Glutamatergic neuron (in vitro differentiated cells): ENCODE measurements at regions not wholly inside any gene's neighbourhood (a gene's known extent, or its start where the extent isn't known, plus 50 kb on each side); places are given as distances from the start of the nearest gene placed in this dataset.

ENCODE experiments used
- DNase-seq: peaks from one replicate; pipeline ENCODE4 v3.0.0; 2022
- H3K27ac Mint-ChIP-seq: one replicate; pipeline ENCODE4 v1.8.0; 2020; ENCODE audit warnings: mild to moderate bottlenecking, mixed read lengths, inconsistent platforms; ENCODE audit not compliant: unreplicated experiment
- H3K27me3 Mint-ChIP-seq: one replicate; pipeline ENCODE4 v1.8.0; 2020; ENCODE audit warnings: mild to moderate bottlenecking, moderate library complexity, mixed read lengths, inconsistent platforms; ENCODE audit not compliant: unreplicated experiment
- H3K36me3 Mint-ChIP-seq: one replicate; pipeline ENCODE4 v1.8.0; 2020; ENCODE audit warnings: mild to moderate bottlenecking, mixed read lengths, inconsistent platforms; ENCODE audit not compliant: unreplicated experiment
- H3K4me1 Mint-ChIP-seq: one replicate; pipeline ENCODE4 v1.8.0; 2020; ENCODE audit warnings: mild to moderate bottlenecking, low read depth, mixed read lengths, inconsistent platforms; ENCODE audit not compliant: unreplicated experiment
- H3K4me3 Mint-ChIP-seq: one replicate; pipeline ENCODE4 v1.8.0; 2020; ENCODE audit warnings: mild to moderate bottlenecking, mixed read lengths, inconsistent platforms; ENCODE audit not compliant: unreplicated experiment
- H3K9me3 Mint-ChIP-seq: one replicate; pipeline ENCODE4 v1.8.0; 2020; ENCODE audit warnings: mild to moderate bottlenecking, moderate library complexity, mixed read lengths, inconsistent platforms; ENCODE audit not compliant: unreplicated experiment
- CTCF ChIP-seq: fragments of 200-600 bp; sonication (generic); IDR thresholded peaks from one replicate; pipeline ENCODE4 v1.5.0; 2021; ENCODE audit not compliant: partially characterized antibody, unreplicated experiment

- no peak for DNase-seq
- no peak for TF ChIP-seq CTCF
- Mint-ChIP-seq H3K4me1 (no peaks in the 10 kb centered on the region), H3K36me3 (no peaks in the 10 kb centered on the region), H3K4me3 (no peak overlapping the region), H3K27me3 (no peaks in the 10 kb centered on the region), H3K9me3 (no peaks in the 10 kb centered on the region), H3K27ac (no peak overlapping the region)
Measured at GRCh38 chr13:80841414-80841813, 500.5 kb upstream of the SPRY2 start.

GRCh38 chr13:80840316-80840976 lies 499.5 kb upstream of the SPRY2 start:
- DNase-seq = no peak
- H3K4me3 Mint-ChIP-seq = no peak overlapping the region
- H3K27me3 Mint-ChIP-seq = no peaks in the 10 kb centered on the region
- no peak overlapping the region for H3K27ac Mint-ChIP-seq
- TF ChIP-seq CTCF = no peak
- peaks cover 4% of the 10 kb centered on the region for H3K36me3 Mint-ChIP-seq
- no peaks in the 10 kb centered on the region for H3K9me3 Mint-ChIP-seq
- no peaks in the 10 kb centered on the region for H3K4me1 Mint-ChIP-seq

GRCh38 chr13:80835902-80836301 lies 495.0 kb upstream of the SPRY2 start:
- TF ChIP-seq CTCF = no peak
- peaks cover 3% of the 10 kb centered on the region for H3K9me3 Mint-ChIP-seq
- no peak for DNase-seq
- H3K36me3 Mint-ChIP-seq = peaks cover 10% of the 10 kb centered on the region
- H3K4me3 Mint-ChIP-seq = no peak overlapping the region
- H3K27me3 Mint-ChIP-seq = no peaks in the 10 kb centered on the region
- H3K27ac Mint-ChIP-seq = no peak overlapping the region
- no peaks in the 10 kb centered on the region for H3K4me1 Mint-ChIP-seq

GRCh38 chr13:80830431-80830830 lies 489.5 kb upstream of the SPRY2 start:
- Mint-ChIP-seq H3K9me3 (peaks cover 3% of the 10 kb centered on the region), H3K36me3 (peaks cover 6% of the 10 kb centered on the region), H3K27ac (no peak overlapping the region), H3K4me1 (no peaks in the 10 kb centered on the region), H3K27me3 (no peaks in the 10 kb centered on the region), H3K4me3 (no peak overlapping the region)
- no peak for DNase-seq
- TF ChIP-seq CTCF = no peak

- no peaks in the 10 kb centered on the region for H3K4me1 Mint-ChIP-seq
- DNase-seq = no peak
- TF ChIP-seq CTCF = no peak
- no peaks in the 10 kb centered on the region for H3K27me3 Mint-ChIP-seq
- H3K27ac Mint-ChIP-seq = no peak overlapping the region
- H3K9me3 Mint-ChIP-seq = no peaks in the 10 kb centered on the region
- H3K36me3 Mint-ChIP-seq = peaks cover 6% of the 10 kb centered on the region
- H3K4me3 Mint-ChIP-seq = no peak overlapping the region
Measured at GRCh38 chr13:80828759-80829158, 487.8 kb upstream of the SPRY2 start.
